ENCODE measurements at regions not wholly inside any gene's neighbourhood (a gene's known extent, or its start where the extent isn't known, plus 50 kb on each side); places are given as distances from the start of the nearest gene placed in this dataset.
A peak's percentile ranks its signal among the peaks of the same experiment; 100 is the strongest.

DNA sequence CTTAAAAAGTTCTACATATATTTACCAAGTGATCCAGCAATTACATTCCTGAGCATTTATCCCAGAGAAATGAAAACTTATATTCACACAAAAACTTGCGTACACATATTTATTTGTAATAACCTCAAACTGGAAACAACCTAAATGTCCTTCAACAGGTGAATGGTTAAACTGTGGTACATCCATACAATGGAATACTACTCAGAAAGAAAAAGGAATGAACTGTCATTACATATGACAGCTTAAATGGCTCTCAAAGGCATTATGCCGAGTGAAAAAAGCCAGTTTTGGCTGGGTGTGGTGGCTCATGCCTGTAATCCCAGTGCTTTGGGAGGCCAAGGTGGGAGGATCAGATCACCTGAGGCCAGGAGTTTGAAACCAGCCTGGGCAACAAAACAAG, 79.1 kb upstream of the DYNC1I2 start:
- Histone ChIP-seq H3K36me3 (replicated peaks in 1 of 2; ENCODE audit: control insufficient read depth in 1 of 2, insufficient read depth in 2 of 2, low read length in 2 of 2) (no peaks in the 10 kb centered on the region), H3K27ac (ENCODE audit: extremely low read length, insufficient read depth, low read length) (no peak overlapping the region), H4K20me1 (ENCODE audit: insufficient read depth, low read length) (no peaks in the 10 kb centered on the region), H2AFZ (ENCODE audit: low read length) (no peak overlapping the region), H3K4me2 (ENCODE audit: low read depth, low read length) (no peak overlapping the region), H3K4me1 (ENCODE audit: insufficient read depth, low read length) (no peaks in the 10 kb centered on the region), H3K27me3 (ENCODE audit: control insufficient read depth in 1 of 2, insufficient read depth in 2 of 2, low read length in 2 of 2) (peaks cover 0 to 23% of the 10 kb centered on the region in 2 experiments; a peak in 3 of 5 replicates), H3K79me2 (ENCODE audit: insufficient read depth, low read length) (no peaks in the 10 kb centered on the region), H3K4me3 (replicated peaks in 1 of 3; ENCODE audit: insufficient read depth in 1 of 3, low read depth in 2 of 3, low read length in 3 of 3) (no peak overlapping the region), H3K9ac (ENCODE audit: insufficient read depth, low read depth, low read length) (no peak overlapping the region), H3K9me3 (ENCODE audit: low read length) (no peaks in the 10 kb centered on the region)
- POLR2A ChIA-PET = no interaction called here
- CTCF ChIA-PET (ENCODE audit: low intra/inter-chr PET ratio, low total read pairs) = no interaction called here
- no TSS peak for BruUV-seq (replicated peaks)
- in situ Hi-C loops (cut with HindIII; ENCODE audit: extremely low pct_ligation_motif_present, low pct_unique_long_range_greater_than_20kb) = no loop called here
- FAIRE-seq (no peak), ATAC-seq (no peak), DNase-seq (ENCODE audit: low spot score) (no peak)
- 29% methylated on average over 2 of the region's 2 CpGs for WGBS (ENCODE audit: low lambda C conversion rate)
- intact Hi-C loops (cut with micrococcal nuclease; ENCODE audit: unreplicated experiment) = no loop called here
- TF ChIP-seq MED1 (CRISPR knock-in tag; IDR thresholded peaks at IDR 0.05) (no peak), YEATS2 (CRISPR knock-in tag; IDR thresholded peaks at IDR 0.05; ENCODE audit: borderline replicate concordance) (no peak), ZBTB42 (CRISPR knock-in tag; IDR thresholded peaks at IDR 0.05) (no peak), KDM2A (CRISPR knock-in tag; IDR thresholded peaks at IDR 0.05; ENCODE audit: borderline replicate concordance, low read depth) (no peak), JUN (CRISPR knock-in tag; IDR thresholded peaks at IDR 0.05) (no peak)

DNA sequence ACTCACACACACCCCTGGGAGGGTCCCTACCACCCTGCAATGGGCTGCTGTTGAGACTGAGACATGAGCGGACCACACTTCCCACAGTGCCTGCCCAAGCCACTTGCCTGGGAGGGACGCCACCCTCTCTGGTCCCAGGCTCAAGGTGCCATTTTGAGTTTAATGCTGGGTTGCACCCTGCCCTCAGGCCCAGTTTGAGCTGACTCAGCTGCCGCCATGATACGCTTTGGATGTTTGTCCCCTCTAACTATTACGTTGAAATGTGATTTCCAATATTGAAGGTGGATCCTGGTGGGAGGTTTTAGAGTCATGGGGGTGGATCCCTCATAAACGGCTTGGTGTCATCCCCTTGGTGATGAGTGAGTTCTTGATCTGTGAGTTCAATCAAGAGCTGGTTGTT, 76.4 kb upstream of the DYNC1I2 start:
- BruUV-seq (replicated peaks) = no TSS peak
- DNase-seq (ENCODE audit: low spot score) = no peak
- H3K27ac ChIP-seq (ENCODE audit: extremely low read length, insufficient read depth, low read length) = no peak overlapping the region
- no peaks in the 10 kb centered on the region for H3K4me1 ChIP-seq (ENCODE audit: insufficient read depth, low read length)
- no peaks in the 10 kb centered on the region for H4K20me1 ChIP-seq (ENCODE audit: insufficient read depth, low read length)
- H3K79me2 ChIP-seq (ENCODE audit: insufficient read depth, low read length) = no peaks in the 10 kb centered on the region
- FAIRE-seq = no peak
- peaks cover 0 to 12% of the 10 kb centered on the region in 2 experiments; a peak in 1 of 5 replicates for H3K27me3 ChIP-seq (ENCODE audit: control insufficient read depth in 1 of 2, insufficient read depth in 2 of 2, low read length in 2 of 2)
- H3K36me3 ChIP-seq (replicated peaks in 1 of 2; ENCODE audit: control insufficient read depth in 1 of 2, insufficient read depth in 2 of 2, low read length in 2 of 2) = no peaks in the 10 kb centered on the region
- TF ChIP-seq MAFK (conservative IDR thresholded peaks at IDR 0.05 in 1 of 2, IDR thresholded peaks at IDR 0.05 in 1 of 2; ENCODE audit: low read length in 2 of 2) (peak; percentile 59 to 61; a peak in 3 of 4 replicates), FOXA3 (CRISPR knock-in tag; IDR thresholded peaks at IDR 0.05) (no peak), ZNF768 (CRISPR knock-in tag; IDR thresholded peaks at IDR 0.05) (peak; percentile 26; the same call in 1 of the 2 replicates), MAFF (IDR thresholded peaks at IDR 0.05; ENCODE audit: low read depth, low read length) (peak; percentile 52)
- 22% methylated on average over 6 of the region's 6 CpGs for WGBS (ENCODE audit: low lambda C conversion rate)
- ChIA-PET CTCF (ENCODE audit: low intra/inter-chr PET ratio, low total read pairs) (no interaction called here), POLR2A (no interaction called here)
- no peak overlapping the region for H2AFZ ChIP-seq (ENCODE audit: low read length)
- intact Hi-C loops (cut with micrococcal nuclease; ENCODE audit: unreplicated experiment) (no loop called here), in situ Hi-C loops (cut with HindIII; ENCODE audit: extremely low pct_ligation_motif_present, low pct_unique_long_range_greater_than_20kb) (no loop called here)
- no peak for ATAC-seq
- no peak overlapping the region for H3K4me3 ChIP-seq (replicated peaks in 1 of 3; ENCODE audit: insufficient read depth in 1 of 3, low read depth in 2 of 3, low read length in 3 of 3)
- no peak overlapping the region for H3K4me2 ChIP-seq (ENCODE audit: low read depth, low read length)
- no peaks in the 10 kb centered on the region for H3K9me3 ChIP-seq (ENCODE audit: low read length)
- no peak overlapping the region for H3K9ac ChIP-seq (ENCODE audit: insufficient read depth, low read depth, low read length)
